Colonic mucosa (tissue), 4 donors: ENCODE measurements at regions not wholly inside any gene's neighbourhood (a gene's known extent, or its start where the extent isn't known, plus 50 kb on each side); places are given as distances from the start of the nearest gene placed in this dataset.

Experiments
- DNase-seq: peaks from one replicate; pipeline ENCODE4 v3.0.0-alpha.2; 2020
- H3K27ac ChIP-seq: fragments of 200-600 bp; one replicate; pipeline ENCODE4 v1.8.0; 2021
- H3K27me3 ChIP-seq: fragments of 200-600 bp; one replicate; pipeline ENCODE4 v1.8.0; 2021
- H3K36me3 ChIP-seq: fragments of 200-600 bp; one replicate; pipeline ENCODE4 v1.8.0; 2021
- H3K4me1 ChIP-seq: fragments of 200-600 bp; one replicate; pipeline ENCODE4 v1.8.0; 2021; ENCODE audit warnings: mild to moderate bottlenecking
- H3K4me3 ChIP-seq: fragments of 200-600 bp; one replicate; pipeline ENCODE4 v1.8.0; 2021
- H3K9ac ChIP-seq, 2 donors: one replicate each; pipeline ENCODE4 v1.7.0; 2013; ENCODE audit warnings: control low read depth in 2 of 2, low read depth in 2 of 2, low read length in 2 of 2
- H3K9me3 ChIP-seq: fragments of 200-600 bp; one replicate; pipeline ENCODE4 v1.8.0; 2021
- intact Hi-C: fragments of 100-400 bp; cut with DNase I; formaldehyde crosslinking; loops from one replicate; pipeline ENCODE4 v1.14.1; 2022
- TF ChIP-seq, protein P1 (sequence below): fragments of 200-600 bp; IDR thresholded peaks from one replicate; pipeline ENCODE4 v1.8.0; 2022; ENCODE audit warnings: antibody characterized with exemption, mild to moderate bottlenecking
- donor health status: healthy.
- donor health status: DM: no; HTN: no; CAD: no.
- donor health status: DM: no; HTN: no; CAD: no.

GRCh38 chr21:35547946-35548774, 499.1 kb upstream of the RUNX1 start:
- TF ChIP-seq, protein P1, sequence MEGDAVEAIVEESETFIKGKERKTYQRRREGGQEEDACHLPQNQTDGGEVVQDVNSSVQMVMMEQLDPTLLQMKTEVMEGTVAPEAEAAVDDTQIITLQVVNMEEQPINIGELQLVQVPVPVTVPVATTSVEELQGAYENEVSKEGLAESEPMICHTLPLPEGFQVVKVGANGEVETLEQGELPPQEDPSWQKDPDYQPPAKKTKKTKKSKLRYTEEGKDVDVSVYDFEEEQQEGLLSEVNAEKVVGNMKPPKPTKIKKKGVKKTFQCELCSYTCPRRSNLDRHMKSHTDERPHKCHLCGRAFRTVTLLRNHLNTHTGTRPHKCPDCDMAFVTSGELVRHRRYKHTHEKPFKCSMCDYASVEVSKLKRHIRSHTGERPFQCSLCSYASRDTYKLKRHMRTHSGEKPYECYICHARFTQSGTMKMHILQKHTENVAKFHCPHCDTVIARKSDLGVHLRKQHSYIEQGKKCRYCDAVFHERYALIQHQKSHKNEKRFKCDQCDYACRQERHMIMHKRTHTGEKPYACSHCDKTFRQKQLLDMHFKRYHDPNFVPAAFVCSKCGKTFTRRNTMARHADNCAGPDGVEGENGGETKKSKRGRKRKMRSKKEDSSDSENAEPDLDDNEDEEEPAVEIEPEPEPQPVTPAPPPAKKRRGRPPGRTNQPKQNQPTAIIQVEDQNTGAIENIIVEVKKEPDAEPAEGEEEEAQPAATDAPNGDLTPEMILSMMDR: no peak
- Histone ChIP-seq H3K36me3 (no peaks in the 10 kb centered on the region), H3K27me3 (no peaks in the 10 kb centered on the region), H3K4me1 (no peaks in the 10 kb centered on the region), H3K27ac (no peak overlapping the region), H3K9ac (no peak overlapping the region), H3K4me3 (no peak overlapping the region), H3K9me3 (no peaks in the 10 kb centered on the region)
- DNase-seq: no peak
- intact Hi-C loops: no loop called here

GRCh38 chr21:35543746-35544145, 494.6 kb upstream of the RUNX1 start:
- Histone ChIP-seq H3K9me3 (no peaks in the 10 kb centered on the region), H3K27ac (no peak overlapping the region), H3K4me3 (no peak overlapping the region), H3K36me3 (no peaks in the 10 kb centered on the region), H3K27me3 (no peaks in the 10 kb centered on the region), H3K4me1 (no peaks in the 10 kb centered on the region), H3K9ac (no peak overlapping the region)
- TF ChIP-seq, protein P1: no peak
- intact Hi-C loops: no loop called here
- DNase-seq: no peak

- Histone ChIP-seq H3K27ac (no peak overlapping the region), H3K9ac (no peak overlapping the region), H3K4me1 (no peaks in the 10 kb centered on the region), H3K4me3 (no peak overlapping the region), H3K9me3 (no peaks in the 10 kb centered on the region), H3K36me3 (no peaks in the 10 kb centered on the region), H3K27me3 (no peaks in the 10 kb centered on the region)
- TF ChIP-seq, protein P1: no peak
- DNase-seq: no peak
- intact Hi-C loops: no loop called here
Measured at GRCh38 chr21:35540950-35541638, 492.0 kb upstream of the RUNX1 start.

- no peak for DNase-seq
- H3K27me3 ChIP-seq: no peaks in the 10 kb centered on the region
- H3K9me3 ChIP-seq: no peaks in the 10 kb centered on the region
- no peak overlapping the region for H3K27ac ChIP-seq
- no peaks in the 10 kb centered on the region for H3K4me1 ChIP-seq
- no peak overlapping the region for H3K9ac ChIP-seq
- no peak overlapping the region for H3K4me3 ChIP-seq
- H3K36me3 ChIP-seq: no peaks in the 10 kb centered on the region
- TF ChIP-seq, protein P1: no peak
- intact Hi-C loops: no loop called here
Measured at GRCh38 chr21:35538386-35538785, 489.3 kb upstream of the RUNX1 start.

DNA sequence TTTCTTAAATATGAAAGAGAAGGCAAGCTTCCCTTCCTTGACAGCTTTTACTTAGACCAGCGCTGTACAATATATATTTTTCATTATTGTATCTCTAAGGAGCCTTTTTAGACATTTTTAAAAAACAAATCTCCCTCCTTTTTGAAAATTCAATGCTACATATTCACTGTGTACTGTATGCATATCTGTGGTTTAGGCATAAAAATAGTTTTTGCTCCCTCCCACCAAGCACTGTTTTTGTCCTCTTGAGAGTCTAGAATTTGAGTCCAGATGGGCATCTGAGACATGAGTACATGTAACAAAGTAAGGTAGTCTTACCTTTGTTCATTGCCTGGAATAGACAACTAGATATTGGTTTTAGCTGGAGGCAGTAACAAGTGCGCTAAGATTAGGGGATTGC, 488.5 kb upstream of the RUNX1 start:
- H3K4me1 ChIP-seq: no peaks in the 10 kb centered on the region
- H3K36me3 ChIP-seq: no peaks in the 10 kb centered on the region
- H3K9ac ChIP-seq: no peak overlapping the region
- no peaks in the 10 kb centered on the region for H3K9me3 ChIP-seq
- no peak overlapping the region for H3K27ac ChIP-seq
- intact Hi-C loops: no loop called here
- H3K4me3 ChIP-seq: no peak overlapping the region
- DNase-seq: no peak
- TF ChIP-seq, protein P1: no peak
- H3K27me3 ChIP-seq: no peaks in the 10 kb centered on the region
